NT2/D1 (cell line): ENCODE measurements at regions not wholly inside any gene's neighbourhood (a gene's known extent, or its start where the extent isn't known, plus 50 kb on each side); places are given as distances from the start of the nearest gene placed in this dataset.

ENCODE experiments used
- SUZ12 ChIP-seq: IDR thresholded peaks from 2 replicates; pipeline ENCODE4 v1.6.1; 2011; ENCODE audit not compliant: insufficient read length, insufficient read depth; ENCODE audit errors: extremely low read depth
- YY1 ChIP-seq: IDR thresholded peaks from 2 replicates; pipeline ENCODE4 v1.6.1; 2011; ENCODE audit not compliant: insufficient read length, insufficient read depth
- ZNF274 ChIP-seq: IDR thresholded peaks from 2 replicates; pipeline ENCODE4 v1.6.1; 2011; ENCODE audit warnings: mild to moderate bottlenecking, low read depth, low read length

GRCh38 chr2:155703917-155704316 is 628.6 kb downstream of the NR4A2 start:
- TF ChIP-seq ZNF274 (no peak), YY1 (no peak), SUZ12 (no peak)
